NT2/D1 (cell line): ENCODE measurements at regions not wholly inside any gene's neighbourhood (a gene's known extent, or its start where the extent isn't known, plus 50 kb on each side); places are given as distances from the start of the nearest gene placed in this dataset.

Experiments
- SUZ12 ChIP-seq: IDR thresholded peaks from 2 replicates; pipeline ENCODE4 v1.6.1; 2011; ENCODE audit not compliant: insufficient read length, insufficient read depth; ENCODE audit errors: extremely low read depth
- YY1 ChIP-seq: IDR thresholded peaks from 2 replicates; pipeline ENCODE4 v1.6.1; 2011; ENCODE audit not compliant: insufficient read length, insufficient read depth
- ZNF274 ChIP-seq: IDR thresholded peaks from 2 replicates; pipeline ENCODE4 v1.6.1; 2011; ENCODE audit warnings: mild to moderate bottlenecking, low read depth, low read length

DNA sequence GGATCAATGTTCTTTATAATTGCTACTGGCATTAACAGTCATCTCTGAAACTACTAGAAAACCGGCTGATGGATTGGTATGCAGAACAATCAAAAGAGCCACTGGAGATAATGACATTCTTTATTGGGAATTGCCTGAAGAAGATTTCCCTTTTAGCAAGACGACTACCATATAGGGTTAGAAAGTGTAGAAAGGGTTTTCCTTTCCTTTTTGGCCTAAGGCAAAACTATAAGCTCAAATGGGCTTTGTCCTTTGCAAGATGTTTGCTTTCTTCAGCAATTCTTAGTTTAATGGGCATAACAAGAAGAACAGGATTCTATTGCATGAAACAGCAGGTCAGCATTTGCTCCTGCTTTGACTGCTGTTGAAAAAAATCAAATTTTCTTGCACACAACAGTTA, 214.2 kb upstream of the PCDH10 start:
- TF ChIP-seq YY1 (no peak), SUZ12 (no peak), ZNF274 (no peak)
